ENCODE measurements at regions not wholly inside any gene's neighbourhood (a gene's known extent, or its start where the extent isn't known, plus 50 kb on each side); places are given as distances from the start of the nearest gene placed in this dataset.

GRCh38 chr20:11368965-11369711 is 548.6 kb upstream of the BTBD3 start:
- no peak for TF ChIP-seq GATA2 (IDR thresholded peaks at IDR 0.05; ENCODE audit: low read depth, low read length)
- no peak for TF ChIP-seq GATA3 (IDR thresholded peaks at IDR 0.05; ENCODE audit: low read depth, low read length)

All from SH-SY5Y (cell line).